HG03095 (cell line): ENCODE measurements at regions not wholly inside any gene's neighbourhood (a gene's known extent, or its start where the extent isn't known, plus 50 kb on each side); places are given as distances from the start of the nearest gene placed in this dataset.
"Not testable (repeated sequence)": the region's sequence is repeated elsewhere in the genome, so short reads cannot be mapped to it uniquely, and the experiment has no call there.

Experiments used
- ATAC-seq: cut with Tn5 transposase; IDR thresholded peaks from one replicate; pipeline ENCODE4 v1.9.1; 2021; ENCODE audit warnings: moderate library complexity; ENCODE audit not compliant: unreplicated experiment

DNA sequence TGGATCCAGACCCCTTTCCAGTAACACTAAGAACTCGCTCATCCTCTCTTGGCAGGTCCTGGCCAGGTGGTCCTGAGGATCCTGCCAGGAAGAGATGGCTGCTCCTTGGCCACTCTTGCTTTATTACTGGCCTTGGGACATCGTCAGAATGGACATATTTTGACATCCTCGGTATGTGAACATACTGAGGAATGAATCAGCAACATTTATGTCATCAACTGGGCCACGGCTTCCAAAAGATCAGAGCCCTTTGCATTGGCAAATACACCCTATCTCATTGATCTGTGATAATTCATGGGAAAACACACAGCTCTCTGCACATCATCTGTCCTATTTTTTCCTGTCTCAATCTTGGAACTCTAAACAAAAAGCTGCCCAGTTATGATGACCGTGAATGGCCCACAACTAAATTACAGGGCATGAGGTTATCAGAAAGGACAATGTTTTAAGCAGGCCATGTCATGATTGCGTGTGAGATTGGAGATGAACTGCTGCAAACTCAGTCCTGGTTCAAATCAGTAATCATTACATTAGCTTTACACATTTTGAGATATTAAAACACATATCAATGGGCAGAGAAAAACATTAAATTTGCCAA lies 1325.8 kb downstream of the AACS start:
- no peak for ATAC-seq

GRCh38 chr12:126396536-126396935 lies 1331.3 kb downstream of the AACS start:
- no peak for ATAC-seq

DNA sequence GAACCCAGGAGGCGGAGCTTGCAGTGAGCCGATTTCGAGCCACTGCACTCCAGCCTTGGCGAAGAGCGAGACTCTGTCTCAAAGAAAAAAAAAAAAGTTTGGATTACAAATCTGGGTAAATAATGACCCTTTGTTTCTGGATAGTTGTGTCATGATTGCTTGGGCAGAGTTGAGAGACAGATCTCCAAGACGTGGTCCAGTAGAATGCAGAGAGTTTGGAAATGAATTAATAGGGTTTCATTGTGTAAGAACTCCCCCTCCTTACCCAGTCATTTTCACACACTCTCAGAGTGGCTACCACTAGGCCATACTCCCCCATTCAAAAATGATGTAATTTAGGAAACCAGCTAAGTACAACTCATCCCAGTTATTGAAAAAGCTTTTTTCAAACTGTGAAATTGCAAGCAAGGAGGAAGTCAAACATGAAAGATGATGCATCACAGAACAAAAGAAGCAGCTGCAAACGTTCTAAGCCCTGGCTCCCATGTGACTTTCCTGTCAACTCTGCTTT lies 1331.9 kb downstream of the AACS start:
- ATAC-seq: no peak

DNA sequence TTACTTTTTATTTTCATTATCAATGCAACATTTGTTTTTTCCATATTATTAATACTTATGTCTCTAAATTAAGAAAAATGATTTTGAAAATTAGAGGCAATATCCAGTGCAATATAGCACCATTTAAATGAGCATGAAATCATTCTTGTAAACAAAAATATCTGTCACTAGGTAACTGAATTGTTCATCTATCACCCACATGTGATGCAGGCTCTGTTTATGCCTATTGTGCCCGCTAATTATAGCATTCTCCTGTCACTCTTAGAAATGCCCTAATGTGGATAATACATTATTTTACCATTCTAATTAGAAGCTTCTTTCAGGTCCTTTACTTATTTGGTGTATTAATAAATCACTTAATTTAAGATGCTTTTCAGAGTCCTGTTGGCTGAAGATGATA lies 1332.4 kb downstream of the AACS start:
- ATAC-seq: no peak

GRCh38 chr12:126400831-126401230 lies 1335.6 kb downstream of the AACS start:
- no peak for ATAC-seq

- ATAC-seq: no peak
Measured at GRCh38 chr12:126404293-126404881, 1339.2 kb downstream of the AACS start.

GRCh38 chr12:126418400-126418799 lies 1353.2 kb downstream of the AACS start:
- ATAC-seq: no peak

DNA sequence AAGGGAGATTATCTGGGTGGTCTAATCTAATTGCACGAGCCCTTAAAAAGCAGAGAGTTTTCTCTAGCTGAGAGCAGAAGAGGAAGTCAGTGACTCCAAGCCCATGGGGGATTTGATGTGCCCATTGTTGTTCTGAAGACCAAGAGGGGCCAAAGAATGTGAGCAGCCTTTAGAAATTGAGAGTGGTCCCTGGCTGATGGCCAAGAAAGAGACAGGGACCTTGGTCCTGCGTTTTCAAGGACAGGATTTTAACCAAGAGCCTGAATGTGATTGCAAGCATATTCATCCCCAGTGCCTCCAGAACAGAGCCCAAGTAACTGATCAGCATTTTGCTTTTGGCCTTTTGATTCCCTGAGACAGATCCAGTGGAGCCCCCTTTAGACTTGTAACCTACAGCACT lies 1353.9 kb downstream of the AACS start:
- ATAC-seq: no peak

- no peak for ATAC-seq
Measured at GRCh38 chr12:126424696-126425095, 1359.5 kb downstream of the AACS start.

DNA sequence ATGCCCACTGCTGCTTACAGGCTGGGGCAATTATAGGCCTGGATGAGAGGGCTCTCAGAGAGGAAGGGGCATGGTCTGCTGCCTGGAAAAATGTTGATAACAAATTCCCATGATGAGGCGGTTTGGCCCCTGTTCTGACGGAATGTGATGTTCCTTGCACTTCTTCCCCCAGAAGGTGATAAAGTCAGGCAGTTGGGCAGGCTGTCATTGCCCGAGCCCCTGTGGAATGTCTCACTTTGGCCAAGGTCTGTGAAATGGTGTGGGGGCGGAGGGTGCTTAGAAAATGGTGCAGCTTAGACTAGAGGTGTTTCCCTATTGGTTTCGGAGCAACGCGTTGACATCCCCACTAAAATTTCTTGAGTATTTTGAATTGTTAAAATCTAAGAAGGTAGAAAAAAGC lies 1360.0 kb downstream of the AACS start:
- no peak for ATAC-seq

- no peak for ATAC-seq
Measured at GRCh38 chr12:126428769-126429168, 1363.5 kb downstream of the AACS start.

GRCh38 chr12:126430921-126431320 lies 1365.7 kb downstream of the AACS start:
- no peak for ATAC-seq

DNA sequence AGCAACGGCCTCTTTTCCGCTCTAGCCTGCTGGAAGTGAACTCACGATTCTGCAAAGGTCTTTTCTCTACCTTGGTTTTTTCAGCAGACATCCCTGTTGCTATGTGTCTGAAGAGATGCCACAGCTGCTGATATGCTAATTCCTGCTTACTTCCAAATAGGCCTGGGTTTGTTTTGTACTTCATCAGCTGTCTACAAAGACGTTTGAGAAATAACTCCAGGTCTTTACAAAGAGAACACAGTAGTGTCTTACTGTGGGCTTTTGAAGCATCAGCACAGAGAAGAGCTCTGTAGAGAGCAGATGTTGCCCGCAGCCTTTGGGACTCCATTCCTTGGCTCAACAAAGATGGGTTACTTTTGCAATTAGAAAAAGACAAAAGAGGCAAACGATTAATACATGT lies 1366.5 kb downstream of the AACS start:
- ATAC-seq: no peak

DNA sequence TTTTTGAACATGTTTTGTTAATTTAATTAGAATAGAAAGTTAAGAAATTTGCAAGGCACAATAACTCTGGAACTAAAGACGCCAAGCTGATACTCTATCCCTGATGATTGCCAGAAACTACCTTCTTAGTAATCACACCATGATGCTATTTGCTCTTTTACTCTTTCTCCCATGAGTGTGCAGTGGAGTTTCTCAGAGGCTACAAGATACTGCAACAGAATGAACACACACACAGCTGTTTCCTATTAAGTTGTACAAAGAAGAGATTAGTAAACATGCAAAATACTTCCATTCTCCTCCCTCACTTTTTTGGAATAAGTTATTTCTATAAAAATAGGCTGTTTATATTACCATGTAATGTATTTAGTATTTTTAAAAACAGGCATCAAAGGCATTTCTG lies 1367.5 kb downstream of the AACS start:
- ATAC-seq: no peak

DNA sequence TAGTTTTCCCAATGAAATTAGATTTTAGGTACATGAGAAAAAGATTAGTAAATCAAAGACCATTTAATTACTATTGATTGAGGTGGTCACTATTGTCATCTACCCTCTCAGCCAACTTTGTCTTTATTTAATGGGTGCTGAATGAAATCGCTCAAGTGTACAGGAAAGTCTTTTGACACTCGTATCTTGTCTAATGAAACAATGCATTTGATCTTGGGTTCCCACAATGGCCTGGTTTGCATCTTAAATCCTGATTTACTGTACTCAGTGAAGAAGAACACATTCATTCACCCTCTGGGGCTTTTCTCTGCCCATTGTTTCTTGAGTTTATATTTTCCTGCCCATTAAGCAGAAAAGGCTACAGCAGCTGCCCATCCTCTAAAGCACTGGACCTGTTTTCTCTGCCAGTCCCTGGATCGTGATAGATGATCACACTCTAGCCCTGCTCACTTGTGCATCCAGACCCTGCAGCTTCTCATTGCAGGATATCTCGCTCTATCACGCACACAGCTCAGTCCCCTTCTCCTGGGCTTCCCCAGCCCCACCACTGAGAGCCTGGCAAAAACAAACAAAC lies 1369.3 kb downstream of the AACS start:
- no peak for ATAC-seq

GRCh38 chr12:126436041-126436440 lies 1370.8 kb downstream of the AACS start:
- ATAC-seq: no peak

- no peak for ATAC-seq
Measured at GRCh38 chr12:126437934-126438333, 1372.7 kb downstream of the AACS start.

GRCh38 chr12:126443977-126444376 lies 1378.7 kb downstream of the AACS start:
- no peak for ATAC-seq

DNA sequence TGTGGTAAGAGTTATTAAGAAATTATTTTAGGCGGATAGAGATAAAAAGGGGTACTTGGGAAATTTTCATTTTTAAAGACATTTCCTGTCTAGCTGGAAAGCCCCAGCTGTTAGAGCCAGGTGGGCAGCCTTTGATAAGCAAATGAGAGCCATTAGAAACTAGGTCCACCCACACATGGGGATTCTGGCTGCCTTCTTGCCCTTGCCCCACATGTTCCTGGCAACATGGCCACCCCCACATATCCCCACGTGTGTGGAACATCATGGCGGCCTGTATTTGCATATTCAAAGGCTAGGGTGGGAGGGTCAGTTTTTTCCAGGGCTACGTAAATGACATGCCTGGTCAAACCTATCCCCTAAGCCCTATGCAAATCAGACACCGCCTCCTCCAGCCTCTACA lies 1382.1 kb downstream of the AACS start:
- no peak for ATAC-seq

GRCh38 chr12:126451809-126452208 lies 1386.6 kb downstream of the AACS start:
- no peak for ATAC-seq

DNA sequence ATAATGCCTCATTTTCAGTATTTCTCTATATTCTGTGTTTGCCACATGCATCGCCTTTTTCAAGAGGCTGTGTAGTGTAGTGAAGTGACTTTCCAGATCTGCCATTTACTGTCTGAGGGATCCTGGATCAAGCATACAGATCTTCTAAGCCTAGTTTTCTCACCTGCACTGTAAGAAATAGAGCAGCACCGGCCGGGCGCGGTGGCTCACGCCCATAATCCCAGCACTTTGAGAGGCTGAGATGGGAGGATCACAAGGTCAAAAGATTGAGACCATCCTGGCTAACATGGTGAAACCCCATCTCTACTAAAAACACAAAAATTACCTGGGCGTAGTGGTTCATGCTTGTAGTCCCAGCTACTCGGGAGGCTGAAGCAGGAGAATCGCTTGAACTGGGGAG lies 1387.5 kb downstream of the AACS start:
- ATAC-seq: not testable (repeated sequence)

DNA sequence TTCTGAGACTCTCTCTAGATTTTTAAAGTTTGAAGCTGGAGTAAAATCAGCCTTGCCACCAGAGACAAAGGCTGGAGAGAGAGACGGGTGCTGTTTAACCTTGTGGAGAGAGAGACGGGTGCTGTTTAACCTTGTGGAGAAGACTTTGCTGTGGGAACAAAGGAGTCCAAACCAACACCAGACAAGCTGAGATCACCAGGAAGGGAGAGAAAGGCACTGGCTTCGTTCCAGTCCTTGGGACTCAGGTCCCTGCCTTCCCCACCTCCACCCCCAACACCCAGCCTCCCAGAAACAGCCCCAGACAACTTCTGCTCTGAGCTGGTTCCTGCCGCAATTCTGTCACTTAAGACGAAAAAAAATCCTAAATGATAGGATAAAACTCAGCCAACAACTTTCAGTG lies 1389.3 kb downstream of the AACS start:
- ATAC-seq: no peak

DNA sequence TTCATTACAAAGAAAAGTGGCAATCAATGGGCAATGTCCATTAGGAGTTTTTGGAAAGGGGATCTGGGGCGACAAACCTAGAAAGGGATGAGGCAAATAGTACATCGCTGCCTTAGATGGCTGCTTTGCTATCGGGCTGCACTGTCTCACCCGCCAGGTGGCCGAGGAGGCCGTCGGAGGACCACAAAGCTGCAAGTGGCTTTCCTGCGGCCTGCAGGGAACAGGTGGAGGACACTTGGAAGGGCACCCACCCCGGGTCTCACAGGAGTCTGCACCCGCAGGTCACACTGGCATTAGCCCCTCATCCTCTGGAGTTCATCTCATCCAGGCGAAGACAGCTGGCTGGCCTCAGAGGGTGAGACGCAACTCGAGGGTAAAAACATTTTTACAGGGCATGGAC lies 1392.5 kb downstream of the AACS start:
- no peak for ATAC-seq
